ENCODE measurements at regions not wholly inside any gene's neighbourhood (a gene's known extent, or its start where the extent isn't known, plus 50 kb on each side); places are given as distances from the start of the nearest gene placed in this dataset.

DNA sequence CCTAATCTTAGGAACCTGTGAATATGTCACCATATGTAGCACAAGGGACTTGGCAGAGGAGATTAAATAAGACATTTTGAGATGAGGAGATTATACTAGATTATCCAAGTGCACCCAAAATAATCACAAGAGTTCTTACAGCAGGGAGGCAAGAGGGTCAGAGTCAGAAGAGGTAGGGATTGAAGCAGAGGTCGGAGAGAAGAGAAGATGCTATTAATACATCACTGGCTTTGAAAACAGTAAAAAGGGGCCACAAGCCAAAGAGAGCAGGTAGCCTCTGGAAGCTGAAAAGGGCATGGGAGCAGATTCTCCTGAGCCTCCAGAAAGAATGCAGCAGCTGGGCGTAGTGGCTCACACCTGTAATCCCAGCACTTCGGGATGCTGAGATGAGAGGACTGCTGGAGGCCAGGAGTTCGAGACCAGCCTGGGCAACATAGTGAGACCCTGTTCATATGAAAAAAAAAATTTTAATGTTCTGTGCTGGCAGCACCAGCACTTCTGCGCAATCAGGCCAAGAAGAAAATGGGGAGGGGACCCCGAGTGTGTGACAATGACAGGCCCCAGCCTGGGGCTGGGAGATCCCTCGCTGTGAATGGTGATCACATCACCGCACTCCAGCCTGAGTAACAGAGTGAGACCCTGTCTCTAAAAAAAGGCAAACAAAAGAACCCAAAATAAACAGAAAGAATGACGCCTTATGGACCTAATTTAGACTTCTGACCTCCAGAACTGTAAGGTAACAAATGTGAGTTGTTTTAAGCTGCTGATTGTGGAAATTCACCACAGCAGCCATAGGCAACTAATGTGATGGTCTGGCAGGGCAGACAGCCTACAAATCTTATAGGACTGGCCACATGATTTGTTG lies 275.4 kb downstream of the MRTFB start:
- TF ChIP-seq CTCF (IDR thresholded peaks at IDR 0.05; ENCODE audit: unreplicated experiment) = no peak
- no peaks in the 10 kb centered on the region for H3K4me1 Mint-ChIP-seq (ENCODE audit: insufficient read depth, unreplicated experiment)
- no peaks in the 10 kb centered on the region for H3K36me3 Mint-ChIP-seq (ENCODE audit: insufficient read depth, unreplicated experiment)
- POLR2A ChIA-PET = interaction anchor here (1.2 kb wide), 1 partner anchor 162 kb away, joined by 3 read pairs; no protein-coding TSS in a partner anchor
- CTCF ChIA-PET = no interaction called here
- intact Hi-C loops (cut with micrococcal nuclease) = no loop called here
- DNase-seq (ENCODE audit: unreplicated experiment) = no peak
- no peak overlapping the region for H3K4me3 Mint-ChIP-seq (ENCODE audit: unreplicated experiment)
- H3K27me3 Mint-ChIP-seq (ENCODE audit: insufficient read depth, unreplicated experiment) = no peaks in the 10 kb centered on the region
- peaks cover 24% of the 10 kb centered on the region for H3K9me3 Mint-ChIP-seq (ENCODE audit: unreplicated experiment)
- no peak overlapping the region for H3K27ac Mint-ChIP-seq (ENCODE audit: low read depth, unreplicated experiment)
- no TSS peak for BruUV-seq (replicated peaks)

- Mint-ChIP-seq H3K9me3 (ENCODE audit: unreplicated experiment) (peaks cover 33% of the 10 kb centered on the region), H3K27ac (ENCODE audit: low read depth, unreplicated experiment) (no peak overlapping the region), H3K4me1 (ENCODE audit: insufficient read depth, unreplicated experiment) (no peaks in the 10 kb centered on the region), H3K4me3 (ENCODE audit: unreplicated experiment) (no peak overlapping the region), H3K36me3 (ENCODE audit: insufficient read depth, unreplicated experiment) (no peaks in the 10 kb centered on the region), H3K27me3 (ENCODE audit: insufficient read depth, unreplicated experiment) (no peaks in the 10 kb centered on the region)
- POLR2A ChIA-PET = interaction anchor here (1.2 kb wide), 1 partner anchor 163 kb away, joined by 3 read pairs; no protein-coding TSS in a partner anchor
- DNase-seq (ENCODE audit: unreplicated experiment) = no peak
- intact Hi-C loops (cut with micrococcal nuclease) = no loop called here
- CTCF ChIA-PET = interaction anchor here (0.5 to 0.7 kb wide), 2 partner anchors 14 to 64 kb away, joined by 3 to 4 read pairs; no protein-coding TSS in a partner anchor
- no peak for TF ChIP-seq CTCF (IDR thresholded peaks at IDR 0.05; ENCODE audit: unreplicated experiment)
- BruUV-seq (replicated peaks) = no TSS peak
These were observed 274.5 kb downstream of the MRTFB start for GRCh38 chr16:14345512-14346115.

- no TSS peak for BruUV-seq (replicated peaks)
- intact Hi-C loops (cut with micrococcal nuclease) = no loop called here
- peaks cover 35% of the 10 kb centered on the region for H3K9me3 Mint-ChIP-seq (ENCODE audit: unreplicated experiment)
- no peak overlapping the region for H3K27ac Mint-ChIP-seq (ENCODE audit: low read depth, unreplicated experiment)
- no peak for DNase-seq (ENCODE audit: unreplicated experiment)
- TF ChIP-seq CTCF (IDR thresholded peaks at IDR 0.05; ENCODE audit: unreplicated experiment) = no peak
- H3K4me1 Mint-ChIP-seq (ENCODE audit: insufficient read depth, unreplicated experiment) = no peaks in the 10 kb centered on the region
- no peaks in the 10 kb centered on the region for H3K27me3 Mint-ChIP-seq (ENCODE audit: insufficient read depth, unreplicated experiment)
- H3K36me3 Mint-ChIP-seq (ENCODE audit: insufficient read depth, unreplicated experiment) = no peaks in the 10 kb centered on the region
- ChIA-PET POLR2A (no interaction called here), CTCF (interaction anchor here (0.7 kb wide), 2 partner anchors 12 to 13 kb away, joined by 3 to 4 read pairs; no protein-coding TSS in a partner anchor)
- H3K4me3 Mint-ChIP-seq (ENCODE audit: unreplicated experiment) = no peak overlapping the region
These were observed 273.8 kb downstream of the MRTFB start for GRCh38 chr16:14344945-14345344.

- no TSS peak for BruUV-seq (replicated peaks)
- H3K9me3 Mint-ChIP-seq (ENCODE audit: unreplicated experiment) = peaks cover 35% of the 10 kb centered on the region
- CTCF ChIA-PET = interaction anchor here (0.7 to 0.9 kb wide), 2 partner anchors 11 to 32 kb away, joined by 3 to 4 read pairs; no protein-coding TSS in a partner anchor
- no peak overlapping the region for H3K4me3 Mint-ChIP-seq (ENCODE audit: unreplicated experiment)
- no peaks in the 10 kb centered on the region for H3K27me3 Mint-ChIP-seq (ENCODE audit: insufficient read depth, unreplicated experiment)
- H3K4me1 Mint-ChIP-seq (ENCODE audit: insufficient read depth, unreplicated experiment) = no peaks in the 10 kb centered on the region
- no peak for TF ChIP-seq CTCF (IDR thresholded peaks at IDR 0.05; ENCODE audit: unreplicated experiment)
- DNase-seq (ENCODE audit: unreplicated experiment) = no peak
- no peaks in the 10 kb centered on the region for H3K36me3 Mint-ChIP-seq (ENCODE audit: insufficient read depth, unreplicated experiment)
- POLR2A ChIA-PET = no interaction called here
- no peak overlapping the region for H3K27ac Mint-ChIP-seq (ENCODE audit: low read depth, unreplicated experiment)
- intact Hi-C loops (cut with micrococcal nuclease) = no loop called here
These were observed 273.2 kb downstream of the MRTFB start for GRCh38 chr16:14344292-14344691.

Measured in MCF 10A (cell line).